HEK293T (cell line): ENCODE measurements at regions not wholly inside any gene's neighbourhood (a gene's known extent, or its start where the extent isn't known, plus 50 kb on each side); places are given as distances from the start of the nearest gene placed in this dataset.

Experiments
- CTCF ChIA-PET: fragments of 350-600 bp; formaldehyde crosslinking; extraction: SDS; loops from one replicate; lab custom pipeline; 2021; ENCODE audit warnings: antibody characterized with exemption, inconsistent platforms; lab: Yijun Ruan, JAX
- POLR2A ChIA-PET: fragments of 350-600 bp; formaldehyde crosslinking; extraction: SDS; loops from one replicate; lab custom pipeline; 2020; ENCODE audit warnings: antibody characterized with exemption, inconsistent platforms; lab: Yijun Ruan, JAX
- DNase-seq: peaks from one replicate; pipeline ENCODE4 v3.0.0; 2012; ENCODE audit warnings: mixed read lengths; ENCODE audit errors: extremely low spot score
- ARNT ChIP-seq: fragments of 450-650 bp; IDR thresholded peaks from 2 replicates; pipeline ENCODE4 v1.6.1; 2017; ENCODE audit warnings: mild to moderate bottlenecking
- BHLHE40 ChIP-seq: fragments of 450-650 bp; IDR thresholded peaks from 2 replicates; pipeline ENCODE4 v1.6.1; 2016; ENCODE audit warnings: mild to moderate bottlenecking, moderate library complexity, borderline replicate concordance
- CTBP1 ChIP-seq: fragments of 450-650 bp; IDR thresholded peaks from 2 replicates; pipeline ENCODE4 v1.6.1; 2016; ENCODE audit warnings: borderline replicate concordance
- ELF4 ChIP-seq: fragments of 450-650 bp; IDR thresholded peaks from 2 replicates; pipeline ENCODE4 v1.6.1; 2017; ENCODE audit warnings: antibody characterized with exemption
- FOXA1 ChIP-seq: fragments of 450-650 bp; IDR thresholded peaks from 2 replicates; pipeline ENCODE4 v1.6.1; 2016; ENCODE audit warnings: mild to moderate bottlenecking
- FOXK2 ChIP-seq: fragments of 450-650 bp; IDR thresholded peaks from 2 replicates; pipeline ENCODE4 v1.6.1; 2016; ENCODE audit warnings: mild to moderate bottlenecking
- FOXM1 ChIP-seq: fragments of 450-650 bp; IDR thresholded peaks from 2 replicates; pipeline ENCODE4 v1.6.1; 2017; ENCODE audit warnings: mild to moderate bottlenecking, borderline replicate concordance
- HDGF ChIP-seq: fragments of 450-650 bp; IDR thresholded peaks from 2 replicates; pipeline ENCODE4 v1.6.1; 2017; ENCODE audit warnings: antibody characterized with exemption, borderline replicate concordance
- L3MBTL2 ChIP-seq: fragments of 450-650 bp; conservative IDR thresholded peaks from 2 replicates; pipeline ENCODE4 v1.6.1; 2016; ENCODE audit warnings: mild to moderate bottlenecking
- LEF1 ChIP-seq: fragments of 450-650 bp; IDR thresholded peaks from 2 replicates; pipeline ENCODE4 v1.6.1; 2017; ENCODE audit warnings: mild to moderate bottlenecking, borderline replicate concordance
- NFRKB ChIP-seq: fragments of 450-650 bp; IDR thresholded peaks from 2 replicates; pipeline ENCODE4 v1.6.1; 2016; ENCODE audit warnings: mild to moderate bottlenecking, moderate library complexity
- SP1 ChIP-seq: fragments of 450-650 bp; IDR thresholded peaks from 2 replicates; pipeline ENCODE4 v1.6.1; 2017
- SUZ12 ChIP-seq: fragments of 450-650 bp; IDR thresholded peaks from 2 replicates; pipeline ENCODE4 v1.6.1; 2016; ENCODE audit warnings: mild to moderate bottlenecking
- TARDBP ChIP-seq: fragments of 450-650 bp; IDR thresholded peaks from 2 replicates; pipeline ENCODE4 v1.6.1; 2016
- ZNF384 ChIP-seq: fragments of 450-650 bp; IDR thresholded peaks from 2 replicates; pipeline ENCODE4 v1.6.1; 2016
- TF ChIP-seq, protein P1 (sequence below): fragments of 450-650 bp; IDR thresholded peaks from 2 replicates; pipeline ENCODE4 v1.6.1; 2016

DNA sequence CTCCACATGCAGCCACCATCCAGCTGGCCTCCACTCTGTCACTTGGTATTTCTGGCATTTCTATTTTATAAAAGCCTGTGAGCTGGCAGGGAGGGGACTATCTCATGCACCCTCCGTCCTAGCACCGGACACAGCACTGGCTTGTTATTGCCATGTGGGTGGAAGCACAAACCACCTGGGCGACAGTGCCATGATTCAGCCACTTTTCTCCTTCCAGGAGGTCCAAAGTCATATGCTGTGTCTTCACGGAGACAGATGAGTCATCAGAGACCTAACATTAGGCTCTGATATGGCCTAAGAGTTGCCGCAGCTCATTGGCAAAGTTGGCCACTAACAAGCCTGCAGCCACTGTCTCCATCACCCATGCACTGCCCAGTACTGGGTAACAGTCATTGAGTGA, 1123.0 kb downstream of the VRK1 start:
- DNase-seq = no peak
- ChIA-PET CTCF (no interaction called here), POLR2A (no interaction called here)
- no peak for TF ChIP-seq L3MBTL2
- no peak for TF ChIP-seq SUZ12
- TF ChIP-seq TARDBP = no peak
- no peak for TF ChIP-seq FOXK2
- TF ChIP-seq HDGF = no peak
- no peak for TF ChIP-seq CTBP1

DNA sequence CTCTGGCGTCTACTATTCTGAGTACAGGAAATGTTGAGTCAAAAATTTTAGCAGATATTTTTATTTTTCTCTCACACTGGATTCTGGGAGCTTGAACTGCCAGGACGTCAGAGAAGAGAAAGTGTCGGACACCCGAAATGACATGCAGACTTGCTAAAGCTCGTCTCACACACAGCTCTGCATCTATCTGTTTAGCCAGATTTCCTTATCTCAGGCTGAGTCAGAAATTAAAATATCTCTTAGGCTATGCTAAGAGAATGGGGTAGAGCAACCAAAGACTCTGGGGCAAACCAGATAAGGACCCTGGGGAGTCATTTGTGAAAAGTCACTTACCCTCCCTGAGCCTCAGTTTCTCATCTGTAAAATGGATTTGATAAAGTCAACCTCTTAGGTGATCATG, 1124.1 kb downstream of the VRK1 start:
- ChIA-PET POLR2A (no interaction called here), CTCF (no interaction called here)
- DNase-seq = no peak
- no peak for TF ChIP-seq FOXM1

DNA sequence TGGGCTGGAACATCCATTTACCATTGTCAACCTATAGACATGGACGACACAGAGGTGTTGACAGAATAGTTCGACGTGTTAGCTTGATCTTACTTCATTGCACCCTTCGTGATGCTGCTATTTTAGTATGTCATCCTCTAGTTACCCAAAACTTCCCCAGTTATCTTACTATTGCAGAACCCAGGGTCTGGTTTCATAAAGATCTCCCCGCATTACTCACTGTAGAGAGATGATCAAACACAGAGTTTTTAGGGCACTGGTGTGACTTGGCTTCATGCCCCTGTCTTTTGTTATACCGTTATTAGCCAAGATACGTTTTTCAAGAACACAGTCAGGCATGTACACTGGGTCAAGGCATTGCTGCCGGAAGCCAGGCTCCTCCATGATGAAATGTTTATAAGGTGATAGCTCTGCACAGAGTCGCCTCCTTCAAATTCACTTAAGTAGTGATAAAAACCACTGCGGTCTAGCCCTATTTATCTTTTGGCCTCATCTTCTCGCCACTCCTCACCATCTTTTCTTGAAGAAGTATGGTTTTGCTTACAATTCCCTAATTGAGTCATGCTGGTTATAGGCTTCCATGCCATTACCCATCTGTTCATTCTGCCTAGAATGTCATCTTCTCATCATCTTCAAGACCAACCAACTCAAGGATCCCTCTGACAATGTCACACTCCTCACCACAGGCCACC, 1127.9 kb downstream of the VRK1 start:
- POLR2A ChIA-PET = no interaction called here
- no peak for DNase-seq
- CTCF ChIA-PET = no interaction called here
- TF ChIP-seq TARDBP (no peak), LEF1 (no peak), ARNT (no peak), FOXM1 (no peak), FOXA1 (no peak), BHLHE40 (no peak), FOXK2 (no peak), HDGF (no peak), NFRKB (no peak), ZNF384 (no peak), ELF4 (no peak), SP1 (no peak), L3MBTL2 (no peak), SUZ12 (no peak), CTBP1 (no peak)
- TF ChIP-seq, protein P1, sequence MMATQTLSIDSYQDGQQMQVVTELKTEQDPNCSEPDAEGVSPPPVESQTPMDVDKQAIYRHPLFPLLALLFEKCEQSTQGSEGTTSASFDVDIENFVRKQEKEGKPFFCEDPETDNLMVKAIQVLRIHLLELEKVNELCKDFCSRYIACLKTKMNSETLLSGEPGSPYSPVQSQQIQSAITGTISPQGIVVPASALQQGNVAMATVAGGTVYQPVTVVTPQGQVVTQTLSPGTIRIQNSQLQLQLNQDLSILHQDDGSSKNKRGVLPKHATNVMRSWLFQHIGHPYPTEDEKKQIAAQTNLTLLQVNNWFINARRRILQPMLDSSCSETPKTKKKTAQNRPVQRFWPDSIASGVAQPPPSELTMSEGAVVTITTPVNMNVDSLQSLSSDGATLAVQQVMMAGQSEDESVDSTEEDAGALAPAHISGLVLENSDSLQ = no peak

DNA sequence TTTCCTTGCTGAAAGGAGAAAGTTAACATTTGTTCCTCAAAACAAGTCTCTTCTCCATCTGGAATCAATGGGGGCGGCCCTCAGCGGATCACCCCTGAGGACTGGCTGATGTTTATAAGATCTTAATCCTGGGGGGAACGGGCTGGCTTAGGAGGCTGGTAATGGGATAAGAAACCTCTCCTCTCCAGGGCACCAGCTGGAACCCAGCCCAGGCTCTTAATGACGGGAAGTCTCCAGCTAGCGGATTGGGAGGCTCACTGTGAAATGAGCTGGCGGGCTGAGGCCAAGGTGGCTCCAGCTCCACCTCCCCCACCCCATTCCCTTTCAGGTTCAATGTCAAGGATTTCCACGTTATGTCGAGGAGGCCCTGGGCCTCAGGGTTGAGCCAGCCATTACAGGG, 1133.0 kb downstream of the VRK1 start:
- CTCF ChIA-PET = no interaction called here
- DNase-seq = no peak
- POLR2A ChIA-PET = no interaction called here
- no peak for TF ChIP-seq BHLHE40
- no peak for TF ChIP-seq NFRKB
- no peak for TF ChIP-seq ARNT
- no peak for TF ChIP-seq FOXA1
- TF ChIP-seq FOXM1 = no peak
- TF ChIP-seq ZNF384 = no peak
- no peak for TF ChIP-seq L3MBTL2
- no peak for TF ChIP-seq SUZ12

DNA sequence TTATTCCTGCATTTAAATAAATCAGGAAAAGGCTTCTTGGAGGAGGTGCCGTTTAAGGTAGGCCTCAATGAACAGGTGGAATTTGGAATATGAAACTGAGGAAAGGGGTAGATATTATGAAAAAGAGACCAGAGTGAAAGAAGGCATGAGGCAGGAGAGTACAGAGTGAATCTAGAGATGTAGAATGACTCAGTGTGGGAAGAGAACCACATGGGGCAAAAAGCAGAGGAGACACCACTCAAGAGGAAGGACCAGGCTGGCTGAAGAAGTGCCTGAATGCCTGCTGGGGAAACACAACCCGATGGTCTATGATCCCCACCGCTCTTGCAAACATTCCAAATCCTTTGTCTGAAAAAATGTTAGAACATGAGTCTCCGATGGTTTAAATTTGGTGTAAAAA, 1134.1 kb downstream of the VRK1 start:
- POLR2A ChIA-PET = no interaction called here
- CTCF ChIA-PET = no interaction called here
- no peak for DNase-seq
- TF ChIP-seq SP1 (no peak), LEF1 (no peak), HDGF (no peak), BHLHE40 (no peak), L3MBTL2 (no peak), NFRKB (no peak), ARNT (no peak), TARDBP (no peak), FOXA1 (no peak), FOXM1 (no peak), ELF4 (no peak), CTBP1 (no peak), ZNF384 (no peak), FOXK2 (no peak), SUZ12 (no peak)
- TF ChIP-seq, protein P1 = no peak

DNA sequence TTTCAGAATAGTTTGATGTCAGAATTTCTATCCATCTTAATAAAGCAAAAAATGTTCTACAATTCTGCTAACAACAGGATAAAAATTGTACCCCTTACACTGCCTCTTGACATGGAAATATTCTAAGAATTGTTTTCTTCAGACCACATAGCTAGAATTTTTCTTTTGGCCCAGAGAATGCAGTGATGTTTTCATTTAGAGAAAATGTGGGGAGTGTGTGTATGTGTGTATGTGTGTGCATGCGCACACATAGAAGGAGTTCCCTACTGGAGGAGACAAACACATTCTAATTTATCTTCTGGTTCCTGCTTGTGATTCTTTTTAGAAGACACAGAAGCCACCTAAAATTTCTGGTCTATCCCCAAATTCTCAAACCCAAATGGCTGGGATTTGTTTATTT, 1145.7 kb downstream of the VRK1 start:
- ChIA-PET POLR2A (no interaction called here), CTCF (no interaction called here)
- no peak for DNase-seq
- TF ChIP-seq ZNF384 = no peak
- TF ChIP-seq NFRKB = no peak
- TF ChIP-seq FOXM1 = no peak
- no peak for TF ChIP-seq HDGF
- no peak for TF ChIP-seq SUZ12
- no peak for TF ChIP-seq LEF1
- TF ChIP-seq FOXK2 = no peak
- TF ChIP-seq SP1 = no peak
- TF ChIP-seq, protein P1 = no peak
- no peak for TF ChIP-seq CTBP1
- no peak for TF ChIP-seq ELF4
